ENCODE measurements at regions not wholly inside any gene's neighbourhood (a gene's known extent, or its start where the extent isn't known, plus 50 kb on each side); places are given as distances from the start of the nearest gene placed in this dataset.

DNA sequence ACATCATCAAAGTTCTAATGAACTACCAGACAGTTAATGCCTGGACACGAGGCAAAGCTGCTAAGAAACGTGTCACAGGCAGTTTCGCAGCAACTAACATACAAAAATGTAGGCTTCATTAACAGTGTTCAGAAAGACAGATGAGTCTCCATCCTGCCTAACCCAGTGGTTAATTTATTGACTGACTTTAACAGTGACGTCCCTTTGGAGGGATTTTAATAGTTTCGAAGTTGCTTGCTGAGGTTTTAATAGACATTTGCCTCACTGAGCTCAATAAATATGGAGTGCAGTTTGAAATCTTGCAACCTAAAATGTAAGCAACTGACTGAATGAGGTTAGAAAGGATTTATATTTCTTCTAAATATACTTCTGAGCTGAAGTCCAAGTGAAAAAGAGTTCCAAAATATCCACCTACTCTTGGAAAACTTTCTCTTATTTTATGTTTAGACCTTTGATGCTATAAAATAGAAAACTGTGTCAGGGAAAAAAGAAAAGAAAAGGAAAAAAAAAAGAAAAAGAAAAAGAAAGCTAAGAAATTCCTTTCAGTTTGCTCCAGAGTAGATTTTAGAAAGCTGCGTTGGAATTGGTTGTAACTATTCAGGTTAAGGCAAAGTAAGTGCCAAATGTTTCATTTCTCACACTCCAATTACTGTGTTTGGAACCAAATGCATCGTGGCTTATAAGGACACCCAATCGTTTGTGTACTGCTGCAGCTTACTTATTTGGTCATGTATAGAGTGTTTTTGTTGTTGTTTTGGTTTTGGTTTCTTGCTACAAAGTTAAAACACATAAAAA, 2016.6 kb downstream of the MAT2B start:
- TF ChIP-seq ZNF622 (IDR thresholded peaks at IDR 0.05) = no peak
- ChIA-PET SMC1A (ENCODE audit: uncharacterized antibody, unreplicated experiment) (interaction anchor here (1.3 kb wide), 2 partner anchors 11 to 26 kb away, joined by 3 to 6 read pairs; no protein-coding TSS in a partner anchor), CTCF (no interaction called here), POLR2A (no interaction called here), RAD21 (ENCODE audit: unreplicated experiment) (no interaction called here)
- Histone ChIP-seq H3K4me3 (no peak overlapping the region), H4K20me1 (ENCODE audit: control insufficient read depth, insufficient read depth) (no peaks in the 10 kb centered on the region), H3K36me3 (ENCODE audit: control insufficient read depth in 2 of 2, insufficient read depth in 2 of 2, low read length in 1 of 2) (no peaks in the 10 kb centered on the region), H3K9ac (ENCODE audit: control insufficient read depth, insufficient read depth, low read length) (no peak overlapping the region), H3K9me3 (replicated peaks; ENCODE audit: control insufficient read depth, insufficient read depth, low read length) (no peaks in the 10 kb centered on the region), H3K27me3 (replicated peaks in 1 of 2; ENCODE audit: control insufficient read depth in 2 of 2, insufficient read depth in 2 of 2, low read length in 1 of 2) (no peaks in the 10 kb centered on the region), H3K4me2 (ENCODE audit: control insufficient read depth, insufficient read depth) (no peak overlapping the region), H3K79me2 (ENCODE audit: control insufficient read depth, insufficient read depth, low read length) (no peaks in the 10 kb centered on the region), H3K27ac (ENCODE audit: control insufficient read depth, insufficient read depth) (no peak overlapping the region), H3K4me1 (ENCODE audit: control insufficient read depth, insufficient read depth, low read length) (no peaks in the 10 kb centered on the region), H2AFZ (ENCODE audit: control insufficient read depth, low read depth, low read length) (no peak overlapping the region)
- BruUV-seq (replicated peaks) = no TSS peak
- DNase-seq (ENCODE audit: low read depth, low spot score) (no peak), ATAC-seq (no peak), FAIRE-seq (no peak)
- in situ Hi-C loops (cut with MboI) = no loop called here
- intact Hi-C loops (cut with micrococcal nuclease; ENCODE audit: unreplicated experiment) = no loop called here
- WGBS (ENCODE audit: insufficient coverage, insufficient replicate concordance, low lambda C conversion rate, missing lambda C conversion rate) = 14% methylated on average over 8 of the region's 8 CpGs

DNA sequence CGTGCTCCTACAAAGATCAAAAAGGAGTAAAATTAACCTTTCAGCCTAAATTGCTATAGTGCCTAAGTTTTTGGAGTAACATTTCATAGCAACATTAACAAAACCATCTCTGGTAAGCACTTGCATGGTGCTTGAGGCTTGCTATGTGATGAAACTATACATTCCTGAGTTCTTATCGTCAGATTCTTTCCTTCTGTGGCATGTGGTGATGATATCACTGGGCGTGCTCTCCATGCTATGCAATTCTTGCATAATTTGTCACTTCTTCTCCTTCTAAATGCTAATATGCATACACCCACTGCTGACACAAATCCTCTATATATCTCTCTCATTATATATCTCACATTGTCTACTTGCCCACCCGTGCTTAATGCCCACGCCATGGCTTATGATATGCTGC, 2019.9 kb downstream of the MAT2B start:
- H3K27ac ChIP-seq (ENCODE audit: control insufficient read depth, insufficient read depth) = no peak overlapping the region
- POLR2A ChIA-PET = no interaction called here
- H3K79me2 ChIP-seq (ENCODE audit: control insufficient read depth, insufficient read depth, low read length) = no peaks in the 10 kb centered on the region
- no peaks in the 10 kb centered on the region for H3K9me3 ChIP-seq (replicated peaks; ENCODE audit: control insufficient read depth, insufficient read depth, low read length)
- WGBS (ENCODE audit: insufficient coverage, insufficient replicate concordance, low lambda C conversion rate, missing lambda C conversion rate) = 4% methylated on average over 5 of the region's 5 CpGs
- in situ Hi-C loops (cut with MboI) = no loop called here
- H4K20me1 ChIP-seq (ENCODE audit: control insufficient read depth, insufficient read depth) = no peaks in the 10 kb centered on the region
- RAD21 ChIA-PET (ENCODE audit: unreplicated experiment) = no interaction called here
- no peak overlapping the region for H3K4me3 ChIP-seq
- BruUV-seq (replicated peaks) = no TSS peak
- no peaks in the 10 kb centered on the region for H3K4me1 ChIP-seq (ENCODE audit: control insufficient read depth, insufficient read depth, low read length)
- H3K4me2 ChIP-seq (ENCODE audit: control insufficient read depth, insufficient read depth) = no peak overlapping the region
- intact Hi-C loops (cut with micrococcal nuclease; ENCODE audit: unreplicated experiment) = no loop called here
- H3K27me3 ChIP-seq (replicated peaks in 1 of 2; ENCODE audit: control insufficient read depth in 2 of 2, insufficient read depth in 2 of 2, low read length in 1 of 2) = no peaks in the 10 kb centered on the region
- no peak overlapping the region for H3K9ac ChIP-seq (ENCODE audit: control insufficient read depth, insufficient read depth, low read length)
- CTCF ChIA-PET = interaction anchor here (0.8 kb wide), 1 partner anchor 23 kb away, joined by 3 read pairs; no protein-coding TSS in a partner anchor
- H2AFZ ChIP-seq (ENCODE audit: control insufficient read depth, low read depth, low read length) = no peak overlapping the region
- DNase-seq (ENCODE audit: low read depth, low spot score) (no peak), ATAC-seq (no peak), FAIRE-seq (no peak)
- SMC1A ChIA-PET (ENCODE audit: uncharacterized antibody, unreplicated experiment) = no interaction called here
- no peaks in the 10 kb centered on the region for H3K36me3 ChIP-seq (ENCODE audit: control insufficient read depth in 2 of 2, insufficient read depth in 2 of 2, low read length in 1 of 2)
- TF ChIP-seq FOXK2 (IDR thresholded peaks at IDR 0.05) = no peak
- TF ChIP-seq ZBED1 (IDR thresholded peaks at IDR 0.05; ENCODE audit: borderline replicate concordance) = no peak
- no peak for TF ChIP-seq ZNF24 (IDR thresholded peaks at IDR 0.05)
- no peak for TF ChIP-seq NFIC (IDR thresholded peaks at IDR 0.05; ENCODE audit: low read depth, low read length)
- TF ChIP-seq, protein P1, sequence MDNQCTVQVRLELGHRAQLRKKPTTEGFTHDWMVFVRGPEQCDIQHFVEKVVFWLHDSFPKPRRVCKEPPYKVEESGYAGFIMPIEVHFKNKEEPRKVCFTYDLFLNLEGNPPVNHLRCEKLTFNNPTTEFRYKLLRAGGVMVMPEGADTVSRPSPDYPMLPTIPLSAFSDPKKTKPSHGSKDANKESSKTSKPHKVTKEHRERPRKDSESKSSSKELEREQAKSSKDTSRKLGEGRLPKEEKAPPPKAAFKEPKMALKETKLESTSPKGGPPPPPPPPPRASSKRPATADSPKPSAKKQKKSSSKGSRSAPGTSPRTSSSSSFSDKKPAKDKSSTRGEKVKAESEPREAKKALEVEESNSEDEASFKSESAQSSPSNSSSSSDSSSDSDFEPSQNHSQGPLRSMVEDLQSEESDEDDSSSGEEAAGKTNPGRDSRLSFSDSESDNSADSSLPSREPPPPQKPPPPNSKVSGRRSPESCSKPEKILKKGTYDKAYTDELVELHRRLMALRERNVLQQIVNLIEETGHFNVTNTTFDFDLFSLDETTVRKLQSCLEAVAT (IDR thresholded peaks at IDR 0.05) = no peak
- TF ChIP-seq CREM (IDR thresholded peaks at IDR 0.05; ENCODE audit: low read depth) = no peak
- TF ChIP-seq, protein P2, sequence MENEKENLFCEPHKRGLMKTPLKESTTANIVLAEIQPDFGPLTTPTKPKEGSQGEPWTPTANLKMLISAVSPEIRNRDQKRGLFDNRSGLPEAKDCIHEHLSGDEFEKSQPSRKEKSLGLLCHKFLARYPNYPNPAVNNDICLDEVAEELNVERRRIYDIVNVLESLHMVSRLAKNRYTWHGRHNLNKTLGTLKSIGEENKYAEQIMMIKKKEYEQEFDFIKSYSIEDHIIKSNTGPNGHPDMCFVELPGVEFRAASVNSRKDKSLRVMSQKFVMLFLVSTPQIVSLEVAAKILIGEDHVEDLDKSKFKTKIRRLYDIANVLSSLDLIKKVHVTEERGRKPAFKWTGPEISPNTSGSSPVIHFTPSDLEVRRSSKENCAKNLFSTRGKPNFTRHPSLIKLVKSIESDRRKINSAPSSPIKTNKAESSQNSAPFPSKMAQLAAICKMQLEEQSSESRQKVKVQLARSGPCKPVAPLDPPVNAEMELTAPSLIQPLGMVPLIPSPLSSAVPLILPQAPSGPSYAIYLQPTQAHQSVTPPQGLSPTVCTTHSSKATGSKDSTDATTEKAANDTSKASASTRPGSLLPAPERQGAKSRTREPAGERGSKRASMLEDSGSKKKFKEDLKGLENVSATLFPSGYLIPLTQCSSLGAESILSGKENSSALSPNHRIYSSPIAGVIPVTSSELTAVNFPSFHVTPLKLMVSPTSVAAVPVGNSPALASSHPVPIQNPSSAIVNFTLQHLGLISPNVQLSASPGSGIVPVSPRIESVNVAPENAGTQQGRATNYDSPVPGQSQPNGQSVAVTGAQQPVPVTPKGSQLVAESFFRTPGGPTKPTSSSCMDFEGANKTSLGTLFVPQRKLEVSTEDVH (IDR thresholded peaks at IDR 0.05; ENCODE audit: low read depth, partially characterized antibody) = no peak
- TF ChIP-seq JUND (IDR thresholded peaks at IDR 0.05; ENCODE audit: low read depth, low read length) = no peak
- no peak for TF ChIP-seq ZNF384 (IDR thresholded peaks at IDR 0.05; ENCODE audit: borderline replicate concordance, low read depth, low read length)
- no peak for TF ChIP-seq SRF (IDR thresholded peaks at IDR 0.05; ENCODE audit: low read depth in 2 of 2, low read length in 2 of 2)
- TF ChIP-seq ASH2L (IDR thresholded peaks at IDR 0.05; ENCODE audit: borderline replicate concordance, low read depth) = no peak
- no peak for TF ChIP-seq POLR2A (IDR thresholded peaks at IDR 0.05; ENCODE audit: low read depth, low read length)
- no peak for TF ChIP-seq SMARCA5 (IDR thresholded peaks at IDR 0.05)
- TF ChIP-seq RELA (IDR thresholded peaks at IDR 0.05; ENCODE audit: borderline replicate concordance, partially characterized antibody) = no peak
- TF ChIP-seq CBX5 (IDR thresholded peaks at IDR 0.05; ENCODE audit: low read depth) = no peak

Measured in GM12878 (cell line).